GM18909 (cell line): ENCODE measurements at regions not wholly inside any gene's neighbourhood (a gene's known extent, or its start where the extent isn't known, plus 50 kb on each side); places are given as distances from the start of the nearest gene placed in this dataset.

Source experiments
- ATAC-seq: cut with Tn5 transposase; IDR thresholded peaks from one replicate; pipeline ENCODE4 v1.9.1; 2021; ENCODE audit warnings: mild to moderate bottlenecking; ENCODE audit not compliant: unreplicated experiment, poor library complexity

- ATAC-seq = no peak
These were observed 213.3 kb downstream of the SH3BP4 start for GRCh38 chr2:235165136-235165535.

- ATAC-seq = no peak
These were observed 213.8 kb downstream of the SH3BP4 start for GRCh38 chr2:235165631-235166030.

- ATAC-seq = no peak
These were observed 216.6 kb downstream of the SH3BP4 start for GRCh38 chr2:235168174-235168979.

GRCh38 chr2:235170016-235170415 lies 218.2 kb downstream of the SH3BP4 start:
- no peak for ATAC-seq

GRCh38 chr2:235170536-235171521 lies 219.0 kb downstream of the SH3BP4 start:
- no peak for ATAC-seq

- ATAC-seq = no peak
These were observed 219.8 kb downstream of the SH3BP4 start for GRCh38 chr2:235171550-235172031.

GRCh38 chr2:235180642-235181041 lies 228.8 kb downstream of the SH3BP4 start:
- ATAC-seq = no peak

GRCh38 chr2:235183786-235184185 lies 232.0 kb downstream of the SH3BP4 start:
- ATAC-seq = no peak

- ATAC-seq = no peak
These were observed 236.0 kb downstream of the SH3BP4 start for GRCh38 chr2:235187806-235188205.

- ATAC-seq = no peak
These were observed 239.7 kb downstream of the SH3BP4 start for GRCh38 chr2:235191486-235191885.

GRCh38 chr2:235191978-235192377 lies 240.2 kb downstream of the SH3BP4 start:
- ATAC-seq = no peak

GRCh38 chr2:235194351-235194750 lies 242.5 kb downstream of the SH3BP4 start:
- no peak for ATAC-seq

GRCh38 chr2:235194836-235195235 lies 243.0 kb downstream of the SH3BP4 start:
- no peak for ATAC-seq

- ATAC-seq = no peak
These were observed 244.1 kb downstream of the SH3BP4 start for GRCh38 chr2:235195921-235196320.

GRCh38 chr2:235199128-235199527 lies 247.3 kb downstream of the SH3BP4 start:
- ATAC-seq = no peak

- ATAC-seq = no peak
These were observed 248.4 kb downstream of the SH3BP4 start for GRCh38 chr2:235200216-235200615.

- no peak for ATAC-seq
These were observed 249.9 kb downstream of the SH3BP4 start for GRCh38 chr2:235201756-235202155.

- ATAC-seq = no peak
These were observed 253.1 kb downstream of the SH3BP4 start for GRCh38 chr2:235204948-235205347.

- no peak for ATAC-seq
These were observed 254.6 kb downstream of the SH3BP4 start for GRCh38 chr2:235206399-235206798.

GRCh38 chr2:235206980-235207579 lies 255.3 kb downstream of the SH3BP4 start:
- peak; percentile 83 for ATAC-seq

- ATAC-seq = no peak
These were observed 259.2 kb downstream of the SH3BP4 start for GRCh38 chr2:235211056-235211455.
